Dermis blood vessel endothelial cell (primary cell): ENCODE measurements at regions not wholly inside any gene's neighbourhood (a gene's known extent, or its start where the extent isn't known, plus 50 kb on each side); places are given as distances from the start of the nearest gene placed in this dataset.

Source experiments
- DNase-seq: peaks from one replicate; pipeline ENCODE4 v3.0.0; 2010

- DNase-seq = no peak
Measured at GRCh38 chr1:99577313-99577712, 68.6 kb upstream of the PALMD start.

GRCh38 chr1:99579691-99580172, 66.2 kb upstream of the PALMD start:
- DNase-seq = no peak

GRCh38 chr1:99580451-99580850, 65.5 kb upstream of the PALMD start:
- peak; percentile 33 for DNase-seq

- DNase-seq = no peak
Measured at GRCh38 chr1:99587008-99587407, 58.9 kb upstream of the PALMD start.

GRCh38 chr1:99589186-99589636, 56.7 kb upstream of the PALMD start:
- DNase-seq = no peak

- DNase-seq = peak; percentile 98
Measured at GRCh38 chr1:99590578-99591209, 55.2 kb upstream of the PALMD start.

- DNase-seq = no peak
Measured at GRCh38 chr1:99591886-99592285, 54.0 kb upstream of the PALMD start.

- DNase-seq = peak; percentile 76
Measured at GRCh38 chr1:99594205-99594604, 51.7 kb upstream of the PALMD start.

GRCh38 chr1:99595041-99595440, 50.9 kb upstream of the PALMD start:
- peak; percentile 53 for DNase-seq

GRCh38 chr1:99595441-99595840, 50.5 kb upstream of the PALMD start:
- DNase-seq = no peak
